Liver (tissue), 8 donors: ENCODE measurements at regions not wholly inside any gene's neighbourhood (a gene's known extent, or its start where the extent isn't known, plus 50 kb on each side); places are given as distances from the start of the nearest gene placed in this dataset.

Experiments
- DNase-seq: peaks from one replicate; pipeline ENCODE4 v3.0.0-alpha.2; 2017; ENCODE audit warnings: low spot score
- H3K27ac ChIP-seq, 2 donors: one replicate each; pipeline ENCODE4 v1.7.0; 2013; ENCODE audit warnings: inconsistent platforms in 2 of 2, low read length in 2 of 2, control low read depth in 1 of 2, low read depth in 1 of 2, mild to moderate bottlenecking in 1 of 2
- H3K27me3 ChIP-seq, 4 donors: one replicate each; pipeline versions ENCODE4 v1.6.1 to v1.7.0; 2013; ENCODE audit warnings: low read length in 3 of 4, inconsistent platforms in 1 of 4, mild to moderate bottlenecking in 1 of 4, moderate library complexity in 1 of 4; ENCODE audit not compliant: control insufficient read depth in 4 of 4, insufficient read depth in 4 of 4
- H3K36me3 ChIP-seq, 4 donors: one replicate each; pipeline versions ENCODE4 v1.6.1 to v1.7.0; 2013; ENCODE audit warnings: low read length in 3 of 4, mild to moderate bottlenecking in 3 of 4, low read depth in 1 of 4, moderate library complexity in 1 of 4; ENCODE audit not compliant: control insufficient read depth in 4 of 4, insufficient read depth in 3 of 4
- H3K4me1 ChIP-seq, 4 donors: one replicate each; pipeline versions ENCODE4 v1.6.1 to v1.7.0; 2013; ENCODE audit warnings: low read length in 3 of 4, mild to moderate bottlenecking in 3 of 4, moderate library complexity in 1 of 4; ENCODE audit not compliant: control insufficient read depth in 4 of 4, insufficient read depth in 4 of 4
- H3K4me3 ChIP-seq, 3 donors: one replicate each; pipeline versions ENCODE4 v1.6.1 to v1.7.0; 2013; ENCODE audit warnings: low read length in 3 of 3, control low read depth in 1 of 3, low read depth in 1 of 3, mild to moderate bottlenecking in 1 of 3
- H3K9ac ChIP-seq, 2 donors: one replicate each; pipeline ENCODE4 v1.7.0; 2013; ENCODE audit warnings: low read length in 2 of 2, mild to moderate bottlenecking in 2 of 2, moderate library complexity in 2 of 2, control low read depth in 1 of 2, low read depth in 1 of 2
- H3K9me3 ChIP-seq, 4 donors: one replicate each; pipeline versions ENCODE4 v1.6.1 to v1.7.0; 2013; ENCODE audit warnings: low read length in 3 of 4; ENCODE audit not compliant: control insufficient read depth in 4 of 4
- EGR1 ChIP-seq, 2 donors: IDR thresholded peaks; 2 replicates each; pipeline ENCODE4 v1.6.1; 2016 to 2018; ENCODE audit warnings: antibody characterized with exemption in 2 of 2, low read depth in 2 of 2
- FOXA1 ChIP-seq: IDR thresholded peaks from 2 replicates; pipeline ENCODE4 v1.6.1; 2016; ENCODE audit warnings: antibody characterized with exemption
- FOXA2 ChIP-seq: IDR thresholded peaks from 2 replicates; pipeline ENCODE4 v1.6.1; 2016; ENCODE audit warnings: antibody characterized with exemption
- GABPA ChIP-seq, 2 donors: IDR thresholded peaks in 1 of 2; conservative IDR thresholded peaks in 1 of 2; 2 replicates each; pipeline ENCODE4 v1.6.1; 2016; ENCODE audit warnings: antibody characterized with exemption in 2 of 2, mild to moderate bottlenecking in 1 of 2, moderate library complexity in 1 of 2
- HNF4A ChIP-seq, 2 donors: conservative IDR thresholded peaks; 2 replicates each; pipeline ENCODE4 v1.6.1; 2016; ENCODE audit warnings: antibody characterized with exemption in 2 of 2, mild to moderate bottlenecking in 2 of 2
- JUND ChIP-seq, 2 donors: IDR thresholded peaks; 2 replicates each; pipeline ENCODE4 v1.6.1; 2016; ENCODE audit warnings: antibody characterized with exemption in 2 of 2
- NR2F2 ChIP-seq: IDR thresholded peaks from 2 replicates; pipeline ENCODE4 v1.6.1; 2016; ENCODE audit warnings: antibody characterized with exemption
- RAD21 ChIP-seq, 2 donors: IDR thresholded peaks; 2 replicates each; pipeline ENCODE4 v1.6.1; 2016; ENCODE audit warnings: antibody characterized with exemption in 2 of 2, mild to moderate bottlenecking in 2 of 2
- SP1 ChIP-seq: IDR thresholded peaks from 2 replicates; pipeline ENCODE4 v1.6.1; 2018; ENCODE audit warnings: antibody characterized with exemption, mild to moderate bottlenecking
- TAF1 ChIP-seq: conservative IDR thresholded peaks from 2 replicates; pipeline ENCODE4 v1.6.1; 2016; ENCODE audit warnings: antibody characterized with exemption, mild to moderate bottlenecking
- WGBS: extraction: QIAGEN DNeasy Blood & Tissue Kit; methylation state at CpG from one replicate; pipeline ENCODE4 v1.1.7; 2013; 5-methylcytosine and 5-hydroxymethylcytosine counted together
- TF ChIP-seq, protein P1 (sequence below): IDR thresholded peaks from 2 replicates; pipeline ENCODE4 v1.6.1; 2016; ENCODE audit warnings: antibody characterized with exemption
- TF ChIP-seq, protein P2 (sequence below): IDR thresholded peaks from 2 replicates; pipeline ENCODE4 v1.6.1; 2016; ENCODE audit warnings: antibody characterized with exemption
- TF ChIP-seq, protein P3 (sequence below): IDR thresholded peaks from 2 replicates; pipeline ENCODE4 v1.6.1; 2016; ENCODE audit warnings: antibody characterized with exemption, mild to moderate bottlenecking
- TF ChIP-seq, protein P4 (sequence below): fragments of 150-350 bp; IDR thresholded peaks from 2 replicates; pipeline ENCODE4 v1.5.1; 2017; ENCODE audit warnings: improper control_type of control experiment, low read depth, low read length; ENCODE audit not compliant: missing input control
- donor health status: healthy.
- donor health status: healthy.
- donor health status: healthy.
- donor health status: healthy.
- donor health status: healthy.

DNA sequence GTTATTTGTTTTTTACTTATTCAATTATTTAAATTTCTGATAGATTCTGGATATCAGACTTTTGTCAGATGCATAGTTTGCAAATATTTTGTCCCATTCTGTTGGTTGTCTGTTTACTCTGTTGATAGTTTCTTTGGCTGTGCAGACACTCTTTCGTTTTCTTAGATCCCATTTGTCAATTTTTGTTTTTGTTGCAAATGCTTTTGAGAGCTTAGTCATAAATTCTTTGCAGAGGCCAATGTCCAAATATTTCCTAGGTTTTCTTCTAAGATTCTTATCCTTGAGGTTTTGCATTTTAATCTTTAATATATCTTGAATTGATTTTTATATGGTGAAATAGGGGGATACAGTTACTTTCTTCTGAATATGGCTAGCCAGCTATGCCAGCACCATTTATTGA lies 112.7 kb upstream of the SESTD1 start:
- DNase-seq: no peak
- no peak overlapping the region for H3K27ac ChIP-seq
- TF ChIP-seq FOXA1: no peak
- no peak for TF ChIP-seq GABPA (IDR thresholded peaks at IDR 0.05 in 1 of 2, conservative IDR thresholded peaks at IDR 0.05 in 1 of 2)
- no peak for TF ChIP-seq TAF1
- TF ChIP-seq, protein P1, sequence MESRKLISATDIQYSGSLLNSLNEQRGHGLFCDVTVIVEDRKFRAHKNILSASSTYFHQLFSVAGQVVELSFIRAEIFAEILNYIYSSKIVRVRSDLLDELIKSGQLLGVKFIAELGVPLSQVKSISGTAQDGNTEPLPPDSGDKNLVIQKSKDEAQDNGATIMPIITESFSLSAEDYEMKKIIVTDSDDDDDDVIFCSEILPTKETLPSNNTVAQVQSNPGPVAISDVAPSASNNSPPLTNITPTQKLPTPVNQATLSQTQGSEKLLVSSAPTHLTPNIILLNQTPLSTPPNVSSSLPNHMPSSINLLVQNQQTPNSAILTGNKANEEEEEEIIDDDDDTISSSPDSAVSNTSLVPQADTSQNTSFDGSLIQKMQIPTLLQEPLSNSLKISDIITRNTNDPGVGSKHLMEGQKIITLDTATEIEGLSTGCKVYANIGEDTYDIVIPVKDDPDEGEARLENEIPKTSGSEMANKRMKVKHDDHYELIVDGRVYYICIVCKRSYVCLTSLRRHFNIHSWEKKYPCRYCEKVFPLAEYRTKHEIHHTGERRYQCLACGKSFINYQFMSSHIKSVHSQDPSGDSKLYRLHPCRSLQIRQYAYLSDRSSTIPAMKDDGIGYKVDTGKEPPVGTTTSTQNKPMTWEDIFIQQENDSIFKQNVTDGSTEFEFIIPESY: no peak
- no peak for TF ChIP-seq JUND (IDR thresholded peaks at IDR 0.05)
- no peak for TF ChIP-seq EGR1 (IDR thresholded peaks at IDR 0.05; ENCODE audit: low read depth in 2 of 2)
- TF ChIP-seq, protein P2, sequence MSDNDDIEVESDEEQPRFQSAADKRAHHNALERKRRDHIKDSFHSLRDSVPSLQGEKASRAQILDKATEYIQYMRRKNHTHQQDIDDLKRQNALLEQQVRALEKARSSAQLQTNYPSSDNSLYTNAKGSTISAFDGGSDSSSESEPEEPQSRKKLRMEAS: no peak
- TF ChIP-seq SP1: no peak
- TF ChIP-seq, protein P3, sequence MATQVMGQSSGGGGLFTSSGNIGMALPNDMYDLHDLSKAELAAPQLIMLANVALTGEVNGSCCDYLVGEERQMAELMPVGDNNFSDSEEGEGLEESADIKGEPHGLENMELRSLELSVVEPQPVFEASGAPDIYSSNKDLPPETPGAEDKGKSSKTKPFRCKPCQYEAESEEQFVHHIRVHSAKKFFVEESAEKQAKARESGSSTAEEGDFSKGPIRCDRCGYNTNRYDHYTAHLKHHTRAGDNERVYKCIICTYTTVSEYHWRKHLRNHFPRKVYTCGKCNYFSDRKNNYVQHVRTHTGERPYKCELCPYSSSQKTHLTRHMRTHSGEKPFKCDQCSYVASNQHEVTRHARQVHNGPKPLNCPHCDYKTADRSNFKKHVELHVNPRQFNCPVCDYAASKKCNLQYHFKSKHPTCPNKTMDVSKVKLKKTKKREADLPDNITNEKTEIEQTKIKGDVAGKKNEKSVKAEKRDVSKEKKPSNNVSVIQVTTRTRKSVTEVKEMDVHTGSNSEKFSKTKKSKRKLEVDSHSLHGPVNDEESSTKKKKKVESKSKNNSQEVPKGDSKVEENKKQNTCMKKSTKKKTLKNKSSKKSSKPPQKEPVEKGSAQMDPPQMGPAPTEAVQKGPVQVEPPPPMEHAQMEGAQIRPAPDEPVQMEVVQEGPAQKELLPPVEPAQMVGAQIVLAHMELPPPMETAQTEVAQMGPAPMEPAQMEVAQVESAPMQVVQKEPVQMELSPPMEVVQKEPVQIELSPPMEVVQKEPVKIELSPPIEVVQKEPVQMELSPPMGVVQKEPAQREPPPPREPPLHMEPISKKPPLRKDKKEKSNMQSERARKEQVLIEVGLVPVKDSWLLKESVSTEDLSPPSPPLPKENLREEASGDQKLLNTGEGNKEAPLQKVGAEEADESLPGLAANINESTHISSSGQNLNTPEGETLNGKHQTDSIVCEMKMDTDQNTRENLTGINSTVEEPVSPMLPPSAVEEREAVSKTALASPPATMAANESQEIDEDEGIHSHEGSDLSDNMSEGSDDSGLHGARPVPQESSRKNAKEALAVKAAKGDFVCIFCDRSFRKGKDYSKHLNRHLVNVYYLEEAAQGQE: no peak
- 75% methylated on average over 1 of the region's 1 CpG for WGBS
- no peaks in the 10 kb centered on the region for H3K36me3 ChIP-seq
- H3K4me1 ChIP-seq: no peaks in the 10 kb centered on the region
- H3K27me3 ChIP-seq: no peaks in the 10 kb centered on the region
- no peak overlapping the region for H3K9ac ChIP-seq
- H3K4me3 ChIP-seq: no peak overlapping the region
- peaks cover 0 to 3% (median 0%) of the 10 kb centered on the region in 4 donors for H3K9me3 ChIP-seq

DNA sequence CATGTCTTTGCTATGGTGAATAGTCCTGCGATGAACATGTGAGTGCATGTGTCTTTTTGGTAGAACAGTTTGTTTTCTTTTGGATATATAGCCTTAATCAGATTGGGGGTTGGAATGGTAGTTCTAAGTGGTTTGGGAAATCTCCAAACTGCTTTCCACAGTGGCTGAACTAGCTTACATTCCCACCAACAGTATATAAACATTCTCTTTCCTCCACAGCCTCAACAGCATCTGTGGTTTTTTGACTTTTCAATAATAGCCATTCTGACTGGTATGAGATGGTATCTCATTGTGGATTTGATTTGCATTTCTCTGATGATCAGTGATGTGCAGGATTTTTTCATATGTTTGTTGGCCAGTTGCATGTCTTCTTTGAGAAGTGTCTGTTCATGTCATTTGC lies 112.2 kb upstream of the SESTD1 start:
- Histone ChIP-seq H3K4me1 (no peaks in the 10 kb centered on the region), H3K36me3 (no peaks in the 10 kb centered on the region), H3K9ac (no peak overlapping the region), H3K9me3 (peaks cover 0 to 3% (median 0%) of the 10 kb centered on the region in 4 donors), H3K27ac (no peak overlapping the region), H3K4me3 (no peak overlapping the region), H3K27me3 (no peaks in the 10 kb centered on the region)
- no peak for DNase-seq
- 89% methylated on average over 1 of the region's 1 CpG for WGBS
- no peak for TF ChIP-seq TAF1
- no peak for TF ChIP-seq SP1
- TF ChIP-seq FOXA2: no peak
- TF ChIP-seq RAD21 (IDR thresholded peaks at IDR 0.05): no peak

DNA sequence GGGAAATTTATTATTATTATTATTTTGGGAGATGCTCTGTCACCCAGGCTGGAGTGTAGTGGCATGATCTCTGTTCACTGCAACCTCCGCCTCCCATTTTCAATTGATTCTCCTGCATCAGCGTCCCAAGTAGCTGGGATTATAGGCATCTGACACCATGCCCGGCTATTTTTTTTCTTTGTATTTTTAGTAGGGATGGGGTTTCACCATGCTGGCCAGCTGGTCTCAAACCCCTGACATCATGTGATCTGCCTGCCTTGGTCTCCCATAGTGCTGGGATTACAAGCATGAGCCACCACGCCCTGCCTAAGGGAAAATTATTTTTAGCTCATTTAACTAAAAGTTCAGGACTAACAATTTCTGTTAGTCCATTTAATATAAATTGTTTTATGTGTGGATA lies 109.2 kb upstream of the SESTD1 start:
- Histone ChIP-seq H3K4me3 (no peak overlapping the region), H3K36me3 (no peaks in the 10 kb centered on the region), H3K4me1 (no peaks in the 10 kb centered on the region), H3K27ac (no peak overlapping the region), H3K27me3 (no peaks in the 10 kb centered on the region), H3K9me3 (peaks cover 0 to 3% (median 0%) of the 10 kb centered on the region in 4 donors), H3K9ac (no peak overlapping the region)
- DNase-seq: no peak
- WGBS: 90% methylated on average over 4 of the region's 4 CpGs
- no peak for TF ChIP-seq NR2F2
- TF ChIP-seq, protein P3: no peak
- TF ChIP-seq TAF1: no peak
- TF ChIP-seq JUND (IDR thresholded peaks at IDR 0.05): no peak
- TF ChIP-seq, protein P1: no peak
- TF ChIP-seq FOXA2: no peak
- no peak for TF ChIP-seq EGR1 (IDR thresholded peaks at IDR 0.05; ENCODE audit: low read depth in 2 of 2)
- no peak for TF ChIP-seq HNF4A (conservative IDR thresholded peaks at IDR 0.05)
- no peak for TF ChIP-seq RAD21 (IDR thresholded peaks at IDR 0.05)
- TF ChIP-seq FOXA1: no peak
- TF ChIP-seq, protein P4, sequence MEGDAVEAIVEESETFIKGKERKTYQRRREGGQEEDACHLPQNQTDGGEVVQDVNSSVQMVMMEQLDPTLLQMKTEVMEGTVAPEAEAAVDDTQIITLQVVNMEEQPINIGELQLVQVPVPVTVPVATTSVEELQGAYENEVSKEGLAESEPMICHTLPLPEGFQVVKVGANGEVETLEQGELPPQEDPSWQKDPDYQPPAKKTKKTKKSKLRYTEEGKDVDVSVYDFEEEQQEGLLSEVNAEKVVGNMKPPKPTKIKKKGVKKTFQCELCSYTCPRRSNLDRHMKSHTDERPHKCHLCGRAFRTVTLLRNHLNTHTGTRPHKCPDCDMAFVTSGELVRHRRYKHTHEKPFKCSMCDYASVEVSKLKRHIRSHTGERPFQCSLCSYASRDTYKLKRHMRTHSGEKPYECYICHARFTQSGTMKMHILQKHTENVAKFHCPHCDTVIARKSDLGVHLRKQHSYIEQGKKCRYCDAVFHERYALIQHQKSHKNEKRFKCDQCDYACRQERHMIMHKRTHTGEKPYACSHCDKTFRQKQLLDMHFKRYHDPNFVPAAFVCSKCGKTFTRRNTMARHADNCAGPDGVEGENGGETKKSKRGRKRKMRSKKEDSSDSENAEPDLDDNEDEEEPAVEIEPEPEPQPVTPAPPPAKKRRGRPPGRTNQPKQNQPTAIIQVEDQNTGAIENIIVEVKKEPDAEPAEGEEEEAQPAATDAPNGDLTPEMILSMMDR: no peak
